ENCODE measurements at regions not wholly inside any gene's neighbourhood (a gene's known extent, or its start where the extent isn't known, plus 50 kb on each side); places are given as distances from the start of the nearest gene placed in this dataset.

GRCh38 chr13:99064624-99065234 is 86.9 kb upstream of the DOCK9 start:
- Histone ChIP-seq H3K4me3 (ENCODE audit: low read depth, low read length) (no peak overlapping the region), H3K27me3 (ENCODE audit: control insufficient read depth, insufficient read depth, low read length) (no peaks in the 10 kb centered on the region), H3K9ac (ENCODE audit: low read length) (no peak overlapping the region), H3K36me3 (ENCODE audit: control insufficient read depth, insufficient read depth, low read length) (no peaks in the 10 kb centered on the region), H3K27ac (ENCODE audit: low read depth, low read length) (no peak overlapping the region), H3K4me1 (ENCODE audit: control insufficient read depth, insufficient read depth, low read length) (peaks cover 7% of the 10 kb centered on the region), H3K9me3 (ENCODE audit: control insufficient read depth, insufficient read depth, low read depth, low read length) (no peaks in the 10 kb centered on the region)

GRCh38 chr13:99065235-99066015 is 87.6 kb upstream of the DOCK9 start:
- no peaks in the 10 kb centered on the region for H3K36me3 ChIP-seq (ENCODE audit: control insufficient read depth, insufficient read depth, low read length)
- H3K9ac ChIP-seq (ENCODE audit: low read length): no peak overlapping the region
- no peak overlapping the region for H3K27ac ChIP-seq (ENCODE audit: low read depth, low read length)
- no peaks in the 10 kb centered on the region for H3K27me3 ChIP-seq (ENCODE audit: control insufficient read depth, insufficient read depth, low read length)
- no peak overlapping the region for H3K4me3 ChIP-seq (ENCODE audit: low read depth, low read length)
- peaks cover 7% of the 10 kb centered on the region for H3K4me1 ChIP-seq (ENCODE audit: control insufficient read depth, insufficient read depth, low read length)
- no peaks in the 10 kb centered on the region for H3K9me3 ChIP-seq (ENCODE audit: control insufficient read depth, insufficient read depth, low read depth, low read length)

- H3K4me1 ChIP-seq (ENCODE audit: control insufficient read depth, insufficient read depth, low read length): peaks cover 7% of the 10 kb centered on the region
- no peak overlapping the region for H3K9ac ChIP-seq (ENCODE audit: low read length)
- H3K4me3 ChIP-seq (ENCODE audit: low read depth, low read length): no peak overlapping the region
- H3K27me3 ChIP-seq (ENCODE audit: control insufficient read depth, insufficient read depth, low read length): no peaks in the 10 kb centered on the region
- no peaks in the 10 kb centered on the region for H3K36me3 ChIP-seq (ENCODE audit: control insufficient read depth, insufficient read depth, low read length)
- no peaks in the 10 kb centered on the region for H3K9me3 ChIP-seq (ENCODE audit: control insufficient read depth, insufficient read depth, low read depth, low read length)
- no peak overlapping the region for H3K27ac ChIP-seq (ENCODE audit: low read depth, low read length)
Measured at GRCh38 chr13:99066219-99066618, 88.4 kb upstream of the DOCK9 start.

GRCh38 chr13:99067159-99067985 is 89.5 kb upstream of the DOCK9 start:
- Histone ChIP-seq H3K4me3 (ENCODE audit: low read depth, low read length) (no peak overlapping the region), H3K9ac (ENCODE audit: low read length) (no peak overlapping the region), H3K27ac (ENCODE audit: low read depth, low read length) (no peak overlapping the region), H3K9me3 (ENCODE audit: control insufficient read depth, insufficient read depth, low read depth, low read length) (no peaks in the 10 kb centered on the region), H3K4me1 (ENCODE audit: control insufficient read depth, insufficient read depth, low read length) (peaks cover 7% of the 10 kb centered on the region), H3K36me3 (ENCODE audit: control insufficient read depth, insufficient read depth, low read length) (no peaks in the 10 kb centered on the region), H3K27me3 (ENCODE audit: control insufficient read depth, insufficient read depth, low read length) (no peaks in the 10 kb centered on the region)

- Histone ChIP-seq H3K9me3 (ENCODE audit: control insufficient read depth, insufficient read depth, low read depth, low read length) (no peaks in the 10 kb centered on the region), H3K36me3 (ENCODE audit: control insufficient read depth, insufficient read depth, low read length) (no peaks in the 10 kb centered on the region), H3K4me1 (ENCODE audit: control insufficient read depth, insufficient read depth, low read length) (peaks cover 7% of the 10 kb centered on the region), H3K9ac (ENCODE audit: low read length) (no peak overlapping the region), H3K27me3 (ENCODE audit: control insufficient read depth, insufficient read depth, low read length) (no peaks in the 10 kb centered on the region), H3K4me3 (ENCODE audit: low read depth, low read length) (no peak overlapping the region), H3K27ac (ENCODE audit: low read depth, low read length) (no peak overlapping the region)
Measured at GRCh38 chr13:99071211-99071610, 93.3 kb upstream of the DOCK9 start.

GRCh38 chr13:99071666-99072065 is 93.8 kb upstream of the DOCK9 start:
- Histone ChIP-seq H3K27me3 (ENCODE audit: control insufficient read depth, insufficient read depth, low read length) (no peaks in the 10 kb centered on the region), H3K9me3 (ENCODE audit: control insufficient read depth, insufficient read depth, low read depth, low read length) (no peaks in the 10 kb centered on the region), H3K27ac (ENCODE audit: low read depth, low read length) (no peak overlapping the region), H3K4me1 (ENCODE audit: control insufficient read depth, insufficient read depth, low read length) (peaks cover 5% of the 10 kb centered on the region), H3K36me3 (ENCODE audit: control insufficient read depth, insufficient read depth, low read length) (no peaks in the 10 kb centered on the region), H3K9ac (ENCODE audit: low read length) (no peak overlapping the region), H3K4me3 (ENCODE audit: low read depth, low read length) (no peak overlapping the region)

- no peak overlapping the region for H3K27ac ChIP-seq (ENCODE audit: low read depth, low read length)
- H3K4me1 ChIP-seq (ENCODE audit: control insufficient read depth, insufficient read depth, low read length): no peaks in the 10 kb centered on the region
- no peak overlapping the region for H3K4me3 ChIP-seq (ENCODE audit: low read depth, low read length)
- no peaks in the 10 kb centered on the region for H3K36me3 ChIP-seq (ENCODE audit: control insufficient read depth, insufficient read depth, low read length)
- H3K9ac ChIP-seq (ENCODE audit: low read length): no peak overlapping the region
- no peaks in the 10 kb centered on the region for H3K9me3 ChIP-seq (ENCODE audit: control insufficient read depth, insufficient read depth, low read depth, low read length)
- no peaks in the 10 kb centered on the region for H3K27me3 ChIP-seq (ENCODE audit: control insufficient read depth, insufficient read depth, low read length)
Measured at GRCh38 chr13:99072356-99072755, 94.5 kb upstream of the DOCK9 start.

GRCh38 chr13:99072941-99073340 is 95.1 kb upstream of the DOCK9 start:
- no peaks in the 10 kb centered on the region for H3K27me3 ChIP-seq (ENCODE audit: control insufficient read depth, insufficient read depth, low read length)
- H3K9ac ChIP-seq (ENCODE audit: low read length): no peak overlapping the region
- H3K36me3 ChIP-seq (ENCODE audit: control insufficient read depth, insufficient read depth, low read length): no peaks in the 10 kb centered on the region; the same call in 1 of the 2 replicates
- no peaks in the 10 kb centered on the region for H3K9me3 ChIP-seq (ENCODE audit: control insufficient read depth, insufficient read depth, low read depth, low read length)
- H3K27ac ChIP-seq (ENCODE audit: low read depth, low read length): no peak overlapping the region
- no peak overlapping the region for H3K4me3 ChIP-seq (ENCODE audit: low read depth, low read length)
- no peaks in the 10 kb centered on the region for H3K4me1 ChIP-seq (ENCODE audit: control insufficient read depth, insufficient read depth, low read length)

- no peak overlapping the region for H3K4me3 ChIP-seq (ENCODE audit: low read depth, low read length)
- no peaks in the 10 kb centered on the region; the same call in 1 of the 2 replicates for H3K36me3 ChIP-seq (ENCODE audit: control insufficient read depth, insufficient read depth, low read length)
- H3K9me3 ChIP-seq (ENCODE audit: control insufficient read depth, insufficient read depth, low read depth, low read length): no peaks in the 10 kb centered on the region
Measured at GRCh38 chr13:99074693-99075092, 96.8 kb upstream of the DOCK9 start.

GRCh38 chr13:99075268-99076191 is 97.7 kb upstream of the DOCK9 start:
- Histone ChIP-seq H3K9me3 (ENCODE audit: control insufficient read depth, insufficient read depth, low read depth, low read length) (no peaks in the 10 kb centered on the region), H3K27ac (ENCODE audit: low read depth, low read length) (no peak overlapping the region), H3K9ac (ENCODE audit: low read length) (no peak overlapping the region), H3K27me3 (ENCODE audit: control insufficient read depth, insufficient read depth, low read length) (no peaks in the 10 kb centered on the region), H3K36me3 (ENCODE audit: control insufficient read depth, insufficient read depth, low read length) (no peaks in the 10 kb centered on the region; the same call in 1 of the 2 replicates), H3K4me1 (ENCODE audit: control insufficient read depth, insufficient read depth, low read length) (no peaks in the 10 kb centered on the region), H3K4me3 (ENCODE audit: low read depth, low read length) (no peak overlapping the region)

More at GRCh38 chr13:99074693-99075092, 96.8 kb upstream of the DOCK9 start:
- H3K27me3 ChIP-seq (ENCODE audit: control insufficient read depth, insufficient read depth, low read length): no peaks in the 10 kb centered on the region
- no peak overlapping the region for H3K9ac ChIP-seq (ENCODE audit: low read length)
- no peak overlapping the region for H3K27ac ChIP-seq (ENCODE audit: low read depth, low read length)
- no peaks in the 10 kb centered on the region for H3K4me1 ChIP-seq (ENCODE audit: control insufficient read depth, insufficient read depth, low read length)
